HG02852 (cell line): ENCODE measurements at regions not wholly inside any gene's neighbourhood (a gene's known extent, or its start where the extent isn't known, plus 50 kb on each side); places are given as distances from the start of the nearest gene placed in this dataset.

Experiments
- ATAC-seq: cut with Tn5 transposase; IDR thresholded peaks from one replicate; pipeline ENCODE4 v1.9.1; 2021; ENCODE audit warnings: mild to moderate bottlenecking, moderate library complexity; ENCODE audit not compliant: unreplicated experiment

DNA sequence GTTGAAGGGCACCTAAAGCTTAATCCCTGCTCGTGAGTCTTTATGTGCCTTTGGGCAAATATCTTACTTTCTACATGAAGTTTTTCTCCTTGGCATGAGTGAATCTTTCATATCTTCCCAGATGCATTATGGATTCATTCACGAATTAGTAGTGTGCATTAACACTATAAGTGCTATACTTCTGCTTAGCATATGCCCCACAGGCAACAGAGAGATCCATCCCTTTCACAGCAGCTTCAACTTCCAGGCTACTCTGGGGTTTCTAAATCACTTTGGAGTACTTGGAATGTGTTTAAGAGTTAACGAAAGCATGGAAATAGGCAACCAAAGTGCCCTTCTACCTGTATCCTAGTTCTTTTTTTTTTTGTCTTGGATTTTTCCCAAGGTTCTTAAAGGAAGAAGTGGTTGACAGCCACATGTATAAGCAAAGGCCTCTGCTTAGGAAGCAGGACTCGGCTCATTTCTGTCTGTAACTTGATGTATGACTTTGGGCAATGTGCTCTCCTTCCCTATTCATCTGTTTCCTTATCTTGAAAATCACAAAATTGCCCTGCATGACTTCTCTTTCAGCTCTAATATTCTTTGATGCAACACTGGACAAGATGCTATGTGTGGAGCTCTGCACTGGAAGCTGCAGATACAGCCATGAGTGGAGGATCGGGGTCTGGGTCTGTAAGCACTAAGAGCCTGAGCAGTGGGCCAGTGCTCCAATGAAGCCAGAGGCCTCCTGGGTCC, 54.5 kb upstream of the ME3 start:
- no peak for ATAC-seq

DNA sequence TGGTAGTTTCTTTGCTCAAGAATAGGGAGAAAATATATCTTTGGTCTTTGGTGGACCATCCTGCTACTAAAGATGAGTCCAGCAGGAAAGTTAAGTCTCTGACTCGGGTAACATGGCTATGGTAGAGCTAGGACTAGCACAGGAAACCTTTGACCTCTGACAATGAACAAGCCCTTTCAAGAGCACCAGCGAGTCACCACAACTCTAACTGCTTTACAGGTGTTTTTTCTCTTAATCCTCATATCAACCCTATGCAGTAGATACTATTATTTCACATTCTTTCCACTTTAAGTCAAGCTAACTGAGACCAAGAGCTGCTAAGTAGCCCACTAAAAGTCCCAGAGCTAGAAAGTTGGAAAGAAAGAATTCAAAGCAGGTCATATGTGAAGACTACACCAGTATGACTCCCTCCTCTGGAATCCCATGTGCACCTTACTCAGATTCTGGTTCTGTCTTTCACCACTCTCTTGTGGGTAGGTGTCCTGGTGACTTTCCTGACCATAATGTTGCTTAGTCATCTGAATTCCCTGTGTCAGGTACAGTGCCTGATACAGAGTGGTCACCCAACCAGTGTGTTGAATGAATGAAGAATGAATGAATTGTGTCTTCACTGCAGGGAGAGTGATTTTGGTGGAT, 53.8 kb upstream of the ME3 start:
- no peak for ATAC-seq

DNA sequence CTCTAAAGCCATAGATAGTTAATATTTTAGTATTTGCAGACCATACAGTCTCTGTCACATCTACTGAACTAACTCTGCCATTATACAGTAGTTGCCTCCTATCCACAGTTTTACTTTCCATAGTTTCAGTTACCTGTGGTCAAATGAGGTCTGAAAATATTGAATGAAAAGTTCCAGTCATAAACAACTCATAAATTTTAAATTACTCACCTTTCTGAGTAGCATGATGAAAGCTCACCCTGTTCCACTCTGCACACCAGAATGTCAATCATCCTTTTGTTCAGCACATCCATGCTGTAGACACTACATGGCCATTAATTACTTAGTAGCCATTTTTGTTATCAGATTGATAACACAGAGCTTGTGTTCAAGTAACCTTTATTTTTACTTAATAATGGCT, 51.7 kb upstream of the ME3 start:
- ATAC-seq, result no peak

DNA sequence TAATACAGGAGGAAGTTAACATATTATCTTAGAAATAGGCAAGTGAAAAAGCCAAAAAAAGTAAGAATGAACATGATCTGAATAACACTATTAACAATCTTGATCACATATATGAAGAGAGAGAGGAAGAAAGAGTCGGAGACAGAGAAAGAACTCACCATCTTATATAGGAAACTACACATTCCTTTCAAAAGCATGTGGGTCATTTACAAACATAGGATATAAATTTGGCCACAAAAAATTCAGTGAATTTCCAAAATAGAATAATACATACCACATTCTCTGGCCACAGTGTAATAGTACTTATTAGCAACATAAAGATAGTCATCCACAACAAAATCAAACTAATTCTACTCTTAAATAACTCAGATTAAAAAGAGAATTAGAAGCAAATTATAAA, 50.9 kb upstream of the ME3 start:
- no peak for ATAC-seq

DNA sequence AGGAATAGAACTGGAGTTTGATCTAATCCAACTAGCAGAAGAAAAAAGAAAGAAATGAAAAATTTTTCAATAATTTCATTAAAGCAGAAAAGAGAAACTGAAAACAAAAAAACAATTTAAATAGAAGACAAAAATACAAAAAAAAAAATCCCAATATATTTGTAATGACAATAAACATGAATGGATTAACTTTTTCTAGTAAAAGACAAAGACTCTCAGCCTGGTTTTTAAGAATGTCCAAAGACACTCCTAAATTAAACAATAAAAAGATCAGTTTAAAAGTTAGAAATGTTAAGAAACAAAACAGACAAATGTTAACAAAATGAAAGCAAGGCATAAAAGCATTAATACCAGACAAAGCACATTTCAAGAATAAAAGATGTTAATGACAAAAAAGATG, 50.3 kb upstream of the ME3 start:
- ATAC-seq, result no peak
